GM21381 (cell line): ENCODE measurements at regions not wholly inside any gene's neighbourhood (a gene's known extent, or its start where the extent isn't known, plus 50 kb on each side); places are given as distances from the start of the nearest gene placed in this dataset.

ENCODE experiments used
- ATAC-seq: cut with Tn5 transposase; IDR thresholded peaks from one replicate; pipeline ENCODE4 v1.9.1; 2021; ENCODE audit warnings: mild to moderate bottlenecking, moderate library complexity; ENCODE audit not compliant: unreplicated experiment

GRCh38 chr3:3745693-3746092, 53.5 kb upstream of the LRRN1 start:
- ATAC-seq, result no peak

- no peak for ATAC-seq
Measured at GRCh38 chr3:3744826-3745225, 54.4 kb upstream of the LRRN1 start.

GRCh38 chr3:3743754-3744153, 55.5 kb upstream of the LRRN1 start:
- ATAC-seq, result no peak

GRCh38 chr3:3740061-3740460, 59.2 kb upstream of the LRRN1 start:
- no peak for ATAC-seq

GRCh38 chr3:3739330-3740060, 59.7 kb upstream of the LRRN1 start:
- ATAC-seq, result no peak

- ATAC-seq, result no peak
Measured at GRCh38 chr3:3737531-3737930, 61.7 kb upstream of the LRRN1 start.

- ATAC-seq, result no peak
Measured at GRCh38 chr3:3735919-3736318, 63.3 kb upstream of the LRRN1 start.

GRCh38 chr3:3734881-3735280, 64.3 kb upstream of the LRRN1 start:
- no peak for ATAC-seq

GRCh38 chr3:3729261-3729660, 70.0 kb upstream of the LRRN1 start:
- no peak for ATAC-seq

- ATAC-seq, result no peak
Measured at GRCh38 chr3:3726549-3726948, 72.7 kb upstream of the LRRN1 start.

GRCh38 chr3:3714572-3714971, 84.7 kb upstream of the LRRN1 start:
- no peak for ATAC-seq

GRCh38 chr3:3712971-3713370, 86.3 kb upstream of the LRRN1 start:
- ATAC-seq, result no peak

- ATAC-seq, result no peak
Measured at GRCh38 chr3:3708769-3709115, 90.5 kb upstream of the LRRN1 start.

GRCh38 chr3:3707858-3708768, 91.1 kb upstream of the LRRN1 start:
- no peak for ATAC-seq

- ATAC-seq, result no peak
Measured at GRCh38 chr3:3705090-3705775, 94.0 kb upstream of the LRRN1 start.

- ATAC-seq, result no peak
Measured at GRCh38 chr3:3701949-3702348, 97.3 kb upstream of the LRRN1 start.

GRCh38 chr3:3699816-3700633, 99.2 kb upstream of the LRRN1 start:
- no peak for ATAC-seq

GRCh38 chr3:3699407-3699806, 99.8 kb upstream of the LRRN1 start:
- no peak for ATAC-seq

GRCh38 chr3:3696345-3696744, 102.9 kb upstream of the LRRN1 start:
- ATAC-seq, result no peak

- no peak for ATAC-seq
Measured at GRCh38 chr3:3693593-3693992, 105.6 kb upstream of the LRRN1 start.
